ENCODE measurements at regions not wholly inside any gene's neighbourhood (a gene's known extent, or its start where the extent isn't known, plus 50 kb on each side); places are given as distances from the start of the nearest gene placed in this dataset.

- Histone ChIP-seq H3K9me3 (replicated peaks; ENCODE audit: control insufficient read depth, insufficient read depth, low read depth, low read length) (no peaks in the 10 kb centered on the region), H3K9me1 (ENCODE audit: control insufficient read depth, insufficient read depth, low read length) (no peaks in the 10 kb centered on the region), H3K27me3 (ENCODE audit: control insufficient read depth in 2 of 2, insufficient read depth in 2 of 2, low read length in 2 of 2) (no peaks in the 10 kb centered on the region), H3K9ac (ENCODE audit: insufficient read depth in 1 of 2, low read depth in 2 of 2, low read length in 2 of 2) (no peak overlapping the region), H4K20me1 (replicated peaks; ENCODE audit: control insufficient read depth, insufficient read depth, low read length) (no peaks in the 10 kb centered on the region), H3K27ac (ENCODE audit: extremely low read depth, low read depth, low read length) (no peak overlapping the region), H3K4me1 (replicated peaks in 1 of 2; ENCODE audit: control insufficient read depth in 2 of 2, insufficient read depth in 2 of 2, low read length in 2 of 2) (no peaks in the 10 kb centered on the region), H3K4me2 (ENCODE audit: insufficient read depth, low read length) (no peak overlapping the region), H3K79me2 (ENCODE audit: control insufficient read depth, insufficient read depth, low read length) (no peaks in the 10 kb centered on the region), H2AFZ (ENCODE audit: low read depth, low read length) (no peak overlapping the region), H3K4me3 (no peak overlapping the region), H3K36me3 (ENCODE audit: control insufficient read depth, insufficient read depth, low read length) (no peaks in the 10 kb centered on the region)
- intact Hi-C loops (cut with micrococcal nuclease) (no loop called here), in situ Hi-C loops (cut with MboI) (no loop called here)
- ATAC-seq, result no peak
- DNase-seq (ENCODE audit: extremely low read depth in 1 of 4, low spot score in 3 of 4), result no peak
- CTCF ChIA-PET (ENCODE audit: low intra/inter-chr PET ratio), result no interaction called here
- FAIRE-seq, result no peak
- TF ChIP-seq FIP1L1 (IDR thresholded peaks at IDR 0.05; ENCODE audit: low read depth, low read length, poor library complexity, severe bottlenecking) (no peak), HNRNPLL (IDR thresholded peaks at IDR 0.05; ENCODE audit: low read depth, low read length, poor library complexity, severe bottlenecking) (no peak), IFI16 (CRISPR knock-in tag; IDR thresholded peaks at IDR 0.05) (no peak), CEBPZ (IDR thresholded peaks at IDR 0.05; ENCODE audit: borderline replicate concordance, low read depth, low read length) (no peak), SETDB1 (IDR thresholded peaks at IDR 0.05; ENCODE audit: low read length) (no peak), HCFC1 (IDR thresholded peaks at IDR 0.05; ENCODE audit: low read depth, low read length) (no peak), ZSCAN32 (CRISPR knock-in tag; IDR thresholded peaks at IDR 0.05) (no peak), SIN3B (IDR thresholded peaks at IDR 0.05; ENCODE audit: low read depth) (no peak), ZNF41 (CRISPR knock-in tag; conservative IDR thresholded peaks at IDR 0.05) (no peak), XRCC3 (IDR thresholded peaks at IDR 0.05) (no peak), TAL1 (IDR thresholded peaks at IDR 0.05) (no peak), ZFP91 (CRISPR knock-in tag; IDR thresholded peaks at IDR 0.05) (no peak)
- TF ChIP-seq, protein P1, sequence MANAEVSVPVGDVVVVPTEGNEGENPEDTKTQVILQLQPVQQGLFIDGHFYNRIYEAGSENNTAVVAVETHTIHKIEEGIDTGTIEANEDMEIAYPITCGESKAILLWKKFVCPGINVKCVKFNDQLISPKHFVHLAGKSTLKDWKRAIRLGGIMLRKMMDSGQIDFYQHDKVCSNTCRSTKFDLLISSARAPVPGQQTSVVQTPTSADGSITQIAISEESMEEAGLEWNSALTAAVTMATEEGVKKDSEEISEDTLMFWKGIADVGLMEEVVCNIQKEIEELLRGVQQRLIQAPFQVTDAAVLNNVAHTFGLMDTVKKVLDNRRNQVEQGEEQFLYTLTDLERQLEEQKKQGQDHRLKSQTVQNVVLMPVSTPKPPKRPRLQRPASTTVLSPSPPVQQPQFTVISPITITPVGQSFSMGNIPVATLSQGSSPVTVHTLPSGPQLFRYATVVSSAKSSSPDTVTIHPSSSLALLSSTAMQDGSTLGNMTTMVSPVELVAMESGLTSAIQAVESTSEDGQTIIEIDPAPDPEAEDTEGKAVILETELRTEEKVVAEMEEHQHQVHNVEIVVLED (CRISPR knock-in tag; IDR thresholded peaks at IDR 0.05), result no peak
- no TSS peak for BruUV-seq (replicated peaks)
- 0% methylated on average over 1 of the region's 1 CpG for WGBS (ENCODE audit: insufficient coverage, low coverage, missing lambda C conversion rate)
- POLR2A ChIA-PET, result interaction anchor here (1.4 kb wide), 1 partner anchor 12 kb away, joined by 4 read pairs; no protein-coding TSS in a partner anchor
These were observed 387.4 kb downstream of the GPAT3 start for GRCh38 chr4:83923341-83923740.

Measured in K562 (cell line).